Kidney epithelial cell (primary cell): ENCODE measurements at regions not wholly inside any gene's neighbourhood (a gene's known extent, or its start where the extent isn't known, plus 50 kb on each side); places are given as distances from the start of the nearest gene placed in this dataset.

Experiments
- DNase-seq: peaks from one replicate; pipeline ENCODE4 v3.0.0-alpha.2; 2010; ENCODE audit warnings: low read depth
- H3K27me3 ChIP-seq: 2 replicates; pipeline ENCODE4 v1.6.0; 2011; ENCODE audit warnings: low read length; ENCODE audit not compliant: control insufficient read depth, insufficient read depth
- H3K36me3 ChIP-seq: 2 replicates; pipeline ENCODE4 v1.5.1; 2011; ENCODE audit warnings: low read length; ENCODE audit not compliant: control insufficient read depth, insufficient read depth
- H3K4me3 ChIP-seq: 2 replicates; pipeline ENCODE4 v1.5.1; 2011; ENCODE audit warnings: low read depth, mild to moderate bottlenecking, control low read depth, low read length
- TF ChIP-seq, protein P1 (sequence below): IDR thresholded peaks from 2 replicates; pipeline ENCODE4 v1.5.1; 2011; ENCODE audit warnings: mild to moderate bottlenecking, moderate library complexity, low read length, control low read depth, inconsistent platforms; ENCODE audit not compliant: insufficient read depth, poor library complexity, severe bottlenecking

DNA sequence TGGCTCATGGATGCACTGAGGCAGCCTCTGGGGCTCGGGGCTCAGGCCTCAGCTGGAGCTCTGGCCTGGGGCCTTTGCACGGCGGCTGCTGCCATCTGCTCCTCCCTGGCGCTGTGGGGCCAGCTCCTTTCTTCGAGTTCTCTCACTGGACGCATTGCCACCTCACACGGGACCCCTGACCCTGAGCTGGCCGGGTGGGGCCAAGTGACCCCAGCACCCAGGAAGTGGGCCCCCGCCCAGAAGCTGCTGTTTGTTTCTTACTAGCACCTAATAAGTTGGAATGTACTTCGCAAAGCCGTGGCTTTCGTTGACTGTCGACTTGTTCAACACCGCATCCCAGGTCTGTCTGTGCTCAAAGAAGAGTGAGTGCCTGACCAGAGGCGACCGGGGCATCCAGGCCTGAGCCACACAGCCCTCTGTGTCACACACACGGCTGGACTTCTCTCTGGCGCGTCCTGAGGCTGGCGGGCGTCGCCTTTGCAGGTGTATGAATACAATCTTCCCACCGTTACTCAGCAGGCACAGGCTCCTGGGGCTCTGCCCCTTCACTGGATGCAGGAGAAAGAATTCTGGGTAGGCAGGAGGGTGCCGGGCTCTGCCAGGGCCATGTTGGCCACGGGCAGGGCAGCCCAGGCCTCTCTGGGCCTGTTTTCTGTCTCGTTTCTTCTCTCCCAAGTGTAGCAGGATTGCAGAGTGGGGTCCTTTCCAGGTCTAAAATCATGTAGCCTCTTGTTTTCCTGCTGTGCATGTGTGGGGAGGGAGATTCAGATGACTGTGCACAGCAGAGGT lies 112.9 kb downstream of the DLL1 start:
- TF ChIP-seq, protein P1, sequence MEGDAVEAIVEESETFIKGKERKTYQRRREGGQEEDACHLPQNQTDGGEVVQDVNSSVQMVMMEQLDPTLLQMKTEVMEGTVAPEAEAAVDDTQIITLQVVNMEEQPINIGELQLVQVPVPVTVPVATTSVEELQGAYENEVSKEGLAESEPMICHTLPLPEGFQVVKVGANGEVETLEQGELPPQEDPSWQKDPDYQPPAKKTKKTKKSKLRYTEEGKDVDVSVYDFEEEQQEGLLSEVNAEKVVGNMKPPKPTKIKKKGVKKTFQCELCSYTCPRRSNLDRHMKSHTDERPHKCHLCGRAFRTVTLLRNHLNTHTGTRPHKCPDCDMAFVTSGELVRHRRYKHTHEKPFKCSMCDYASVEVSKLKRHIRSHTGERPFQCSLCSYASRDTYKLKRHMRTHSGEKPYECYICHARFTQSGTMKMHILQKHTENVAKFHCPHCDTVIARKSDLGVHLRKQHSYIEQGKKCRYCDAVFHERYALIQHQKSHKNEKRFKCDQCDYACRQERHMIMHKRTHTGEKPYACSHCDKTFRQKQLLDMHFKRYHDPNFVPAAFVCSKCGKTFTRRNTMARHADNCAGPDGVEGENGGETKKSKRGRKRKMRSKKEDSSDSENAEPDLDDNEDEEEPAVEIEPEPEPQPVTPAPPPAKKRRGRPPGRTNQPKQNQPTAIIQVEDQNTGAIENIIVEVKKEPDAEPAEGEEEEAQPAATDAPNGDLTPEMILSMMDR = no peak
- no peak for DNase-seq
- no peak overlapping the region for H3K4me3 ChIP-seq
- no peaks in the 10 kb centered on the region for H3K36me3 ChIP-seq
- no peaks in the 10 kb centered on the region for H3K27me3 ChIP-seq

DNA sequence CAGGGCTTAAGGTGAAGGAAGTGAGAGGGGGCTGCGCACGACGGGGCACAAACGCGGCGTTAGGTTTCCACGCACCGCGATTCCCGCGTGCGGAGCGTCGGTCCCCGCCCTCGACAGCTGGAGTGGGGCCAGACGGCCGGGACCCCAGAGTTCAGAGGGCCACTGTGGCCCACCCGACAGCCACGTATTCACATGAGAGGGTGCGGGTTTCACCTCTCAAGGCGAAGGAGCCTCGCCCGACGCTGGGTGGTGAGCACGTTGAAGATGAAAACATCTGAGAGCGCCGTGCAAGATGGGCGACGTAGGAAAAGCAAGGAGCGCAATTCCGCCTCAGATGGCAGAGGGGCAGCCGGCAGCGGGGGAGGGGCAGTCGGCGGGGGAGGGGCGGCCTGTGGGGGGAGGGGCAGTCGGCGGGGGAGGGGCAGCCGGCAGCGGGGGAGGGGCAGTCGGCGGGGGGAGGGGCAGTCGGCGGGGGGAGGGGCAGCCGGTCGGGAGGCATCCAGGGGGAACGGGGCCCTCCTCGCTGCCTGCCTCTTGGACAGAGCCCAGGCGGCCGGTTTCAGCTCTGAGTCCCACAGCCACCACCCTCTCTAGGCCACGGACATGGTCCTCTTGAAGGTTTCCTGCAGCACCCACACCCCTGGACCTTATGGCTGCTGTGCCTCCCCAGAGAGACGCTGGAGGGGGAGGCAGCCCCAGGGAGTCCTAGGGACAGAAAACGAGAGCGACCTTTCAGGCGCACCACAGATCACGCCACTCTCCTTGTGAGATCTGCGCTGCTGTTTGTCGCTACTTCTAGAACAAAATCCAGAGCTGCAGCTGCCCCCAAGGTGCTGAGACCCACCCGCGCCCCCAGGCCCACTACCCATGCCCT lies 113.7 kb downstream of the DLL1 start:
- TF ChIP-seq, protein P1 = no peak
- Histone ChIP-seq H3K27me3 (no peaks in the 10 kb centered on the region), H3K4me3 (no peak overlapping the region), H3K36me3 (no peaks in the 10 kb centered on the region)
- DNase-seq = no peak

DNA sequence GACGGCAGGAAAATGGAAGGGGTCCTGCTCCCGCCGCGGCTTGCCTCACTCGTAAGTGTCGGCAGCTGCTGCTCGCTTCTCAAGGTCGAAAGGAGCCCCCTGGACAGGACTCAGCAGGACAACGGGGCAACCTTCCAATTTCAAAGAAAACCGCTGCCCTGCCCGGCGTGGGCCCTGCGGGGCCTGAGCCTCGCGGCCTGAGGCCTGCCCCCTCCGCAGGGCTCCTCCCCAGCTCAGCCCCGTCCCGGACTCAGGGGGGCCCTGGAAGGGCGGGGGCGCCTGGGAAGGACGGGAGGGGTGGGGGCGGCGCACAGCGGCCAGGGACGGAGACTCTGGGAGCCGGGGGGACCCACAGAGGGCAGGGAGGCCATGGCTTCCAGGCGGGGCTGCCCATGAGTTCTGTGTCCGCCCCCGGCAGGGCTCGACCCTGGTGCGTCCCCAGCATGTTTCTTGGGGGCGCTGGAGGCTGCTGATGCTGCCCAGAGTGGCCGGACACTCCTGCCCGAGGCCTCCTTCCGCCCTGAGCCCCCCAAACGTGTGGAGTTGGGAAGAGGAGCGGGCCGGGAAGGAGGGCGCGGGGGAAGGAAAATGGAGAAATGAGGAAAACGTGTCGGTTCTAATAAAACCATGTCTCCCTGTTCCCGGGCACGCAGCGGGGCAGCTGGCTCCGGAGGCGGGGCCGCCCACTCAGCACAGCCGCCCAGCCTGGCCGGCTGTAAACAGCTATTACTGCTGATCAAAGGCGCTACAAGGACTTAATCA lies 114.6 kb downstream of the DLL1 start:
- Histone ChIP-seq H3K36me3 (no peaks in the 10 kb centered on the region), H3K4me3 (no peak overlapping the region), H3K27me3 (no peaks in the 10 kb centered on the region)
- TF ChIP-seq, protein P1 = no peak
- no peak for DNase-seq

DNA sequence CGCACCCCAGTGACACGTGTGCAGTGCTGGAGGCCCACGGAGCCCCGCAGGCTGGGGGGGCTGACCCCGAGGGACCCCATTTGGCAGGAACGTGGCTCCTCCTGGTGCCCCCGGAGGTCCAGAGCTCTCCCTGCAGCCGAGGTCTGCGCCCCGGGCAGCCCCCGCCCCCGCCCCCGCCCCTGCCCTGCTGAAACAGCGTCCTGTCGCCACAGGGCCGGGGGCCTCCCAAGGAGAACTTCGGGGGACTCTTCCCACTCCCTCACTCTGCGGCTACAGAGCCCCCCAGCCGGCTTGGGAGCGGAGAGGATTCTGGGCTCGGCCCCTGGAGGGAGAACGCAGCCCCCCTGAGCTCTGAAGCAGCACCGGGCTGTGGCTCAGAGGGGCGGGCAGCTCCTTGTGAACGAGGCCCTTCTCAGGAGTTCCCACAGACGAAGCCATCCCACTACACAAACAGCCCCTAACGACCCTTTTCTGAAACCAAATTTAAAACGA lies 115.2 kb downstream of the DLL1 start:
- no peaks in the 10 kb centered on the region for H3K27me3 ChIP-seq
- no peaks in the 10 kb centered on the region for H3K36me3 ChIP-seq
- TF ChIP-seq, protein P1 = no peak
- no peak overlapping the region for H3K4me3 ChIP-seq
- no peak for DNase-seq

DNA sequence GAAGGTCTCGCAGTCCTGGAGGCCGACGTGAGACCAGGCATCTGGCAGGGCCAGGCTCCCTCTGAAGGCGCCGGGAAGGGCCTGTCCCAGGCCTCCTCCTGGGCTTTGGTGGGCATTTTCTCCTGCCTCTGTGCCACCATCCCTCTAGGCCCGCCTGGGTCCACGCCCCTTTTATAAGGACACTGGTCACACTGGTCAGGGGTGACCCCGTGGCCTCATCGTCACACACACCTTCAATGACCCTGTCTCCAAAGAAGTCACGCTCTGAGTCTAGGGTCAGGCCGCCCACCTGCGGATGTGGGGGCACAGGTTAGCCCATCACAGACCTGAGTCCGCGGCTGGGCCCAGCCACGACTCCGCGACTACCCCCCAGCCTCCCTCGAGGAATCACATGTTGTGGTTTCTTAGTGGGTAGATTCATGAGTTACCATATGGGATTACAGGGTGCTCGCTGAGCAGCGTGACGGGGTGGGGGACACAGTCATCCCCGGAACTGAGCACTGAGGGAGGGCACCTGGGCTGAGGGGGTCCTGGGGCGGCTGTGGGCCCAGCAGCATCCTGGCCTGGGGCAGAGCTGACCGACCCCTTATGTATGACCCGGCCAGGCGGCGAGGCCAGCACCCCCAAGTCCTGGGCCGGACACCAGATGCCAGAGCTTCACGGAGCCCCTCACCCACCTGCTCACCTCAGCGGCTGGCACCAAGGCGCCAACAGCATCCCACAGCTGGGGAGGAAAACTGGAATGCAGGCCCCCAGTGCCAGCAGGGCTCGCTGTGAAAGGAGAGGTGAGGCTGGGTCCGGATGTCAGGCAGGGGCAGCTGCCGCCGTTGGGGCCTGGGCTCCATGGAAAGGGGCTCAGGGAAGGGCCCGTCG lies 115.9 kb downstream of the DLL1 start:
- no peaks in the 10 kb centered on the region for H3K27me3 ChIP-seq
- TF ChIP-seq, protein P1 = no peak
- no peak for DNase-seq

More for the DNA sequence above, 115.9 kb downstream of the DLL1 start:
- Histone ChIP-seq H3K4me3 (no peak overlapping the region), H3K36me3 (no peaks in the 10 kb centered on the region)
